Fibroblast of mammary gland (primary cell): ENCODE measurements at regions not wholly inside any gene's neighbourhood (a gene's known extent, or its start where the extent isn't known, plus 50 kb on each side); places are given as distances from the start of the nearest gene placed in this dataset.

ENCODE experiments used
- DNase-seq: peaks from one replicate; pipeline ENCODE4 v3.0.0-alpha.2; 2010; ENCODE audit warnings: low read depth
- H3K4me3 ChIP-seq: 2 replicates; pipeline ENCODE4 v1.5.1; 2011; ENCODE audit warnings: low read depth, mild to moderate bottlenecking, low read length, moderate library complexity; ENCODE audit not compliant: control insufficient read depth
- TF ChIP-seq, protein P1 (sequence below): conservative IDR thresholded peaks from 2 replicates; pipeline ENCODE4 v1.5.1; 2011; ENCODE audit warnings: low read depth, low read length, inconsistent platforms; ENCODE audit not compliant: control insufficient read depth, insufficient read depth

- no peak for DNase-seq
- TF ChIP-seq, protein P1, sequence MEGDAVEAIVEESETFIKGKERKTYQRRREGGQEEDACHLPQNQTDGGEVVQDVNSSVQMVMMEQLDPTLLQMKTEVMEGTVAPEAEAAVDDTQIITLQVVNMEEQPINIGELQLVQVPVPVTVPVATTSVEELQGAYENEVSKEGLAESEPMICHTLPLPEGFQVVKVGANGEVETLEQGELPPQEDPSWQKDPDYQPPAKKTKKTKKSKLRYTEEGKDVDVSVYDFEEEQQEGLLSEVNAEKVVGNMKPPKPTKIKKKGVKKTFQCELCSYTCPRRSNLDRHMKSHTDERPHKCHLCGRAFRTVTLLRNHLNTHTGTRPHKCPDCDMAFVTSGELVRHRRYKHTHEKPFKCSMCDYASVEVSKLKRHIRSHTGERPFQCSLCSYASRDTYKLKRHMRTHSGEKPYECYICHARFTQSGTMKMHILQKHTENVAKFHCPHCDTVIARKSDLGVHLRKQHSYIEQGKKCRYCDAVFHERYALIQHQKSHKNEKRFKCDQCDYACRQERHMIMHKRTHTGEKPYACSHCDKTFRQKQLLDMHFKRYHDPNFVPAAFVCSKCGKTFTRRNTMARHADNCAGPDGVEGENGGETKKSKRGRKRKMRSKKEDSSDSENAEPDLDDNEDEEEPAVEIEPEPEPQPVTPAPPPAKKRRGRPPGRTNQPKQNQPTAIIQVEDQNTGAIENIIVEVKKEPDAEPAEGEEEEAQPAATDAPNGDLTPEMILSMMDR = no peak
Observed at GRCh38 chr5:51273021-51273420, 110.2 kb upstream of the ISL1 start.

DNA sequence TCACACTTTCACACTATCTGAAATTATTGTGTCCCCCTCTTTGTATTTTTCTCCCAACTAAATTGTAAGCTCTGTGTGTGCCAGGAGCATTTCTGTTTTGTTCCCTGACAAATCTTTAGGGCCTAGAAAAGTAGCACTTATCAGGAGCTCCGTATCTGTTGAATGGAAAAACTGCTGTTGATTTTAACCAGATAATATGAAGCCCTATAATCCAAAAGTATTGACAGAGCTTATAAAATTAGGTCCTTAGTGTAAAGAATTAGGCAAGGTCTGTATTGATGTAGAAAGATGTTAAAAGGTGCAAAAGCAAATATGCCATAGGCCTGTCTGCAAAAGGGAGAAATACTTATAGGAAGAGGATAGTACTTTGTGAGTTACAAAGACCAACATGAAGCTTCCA is 109.4 kb upstream of the ISL1 start:
- TF ChIP-seq, protein P1 = no peak
- no peak for DNase-seq
- H3K4me3 ChIP-seq = no peak overlapping the region

More at GRCh38 chr5:51273021-51273420, 110.2 kb upstream of the ISL1 start:
- no peak overlapping the region for H3K4me3 ChIP-seq

DNA sequence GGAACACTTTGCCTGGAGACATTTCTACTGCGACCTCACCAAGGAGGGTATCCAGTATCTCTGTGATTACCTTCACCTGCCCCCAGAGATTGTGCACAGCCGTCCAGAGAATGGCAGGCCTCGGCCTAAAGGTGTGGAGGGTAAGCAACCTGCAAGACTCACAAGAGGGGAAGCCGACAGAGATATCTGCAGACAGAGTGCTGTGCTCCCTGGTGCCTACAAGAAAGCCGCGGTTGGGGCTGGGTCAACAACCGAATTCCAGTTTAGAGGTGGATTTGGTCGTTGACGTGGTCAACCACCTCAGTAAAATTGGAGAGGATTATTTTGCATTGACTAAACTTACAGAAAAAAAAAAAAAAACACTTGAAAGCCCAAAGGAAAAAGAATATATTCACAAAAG is 107.8 kb upstream of the ISL1 start:
- TF ChIP-seq, protein P1 = no peak
- no peak for DNase-seq
- H3K4me3 ChIP-seq = no peak overlapping the region

DNA sequence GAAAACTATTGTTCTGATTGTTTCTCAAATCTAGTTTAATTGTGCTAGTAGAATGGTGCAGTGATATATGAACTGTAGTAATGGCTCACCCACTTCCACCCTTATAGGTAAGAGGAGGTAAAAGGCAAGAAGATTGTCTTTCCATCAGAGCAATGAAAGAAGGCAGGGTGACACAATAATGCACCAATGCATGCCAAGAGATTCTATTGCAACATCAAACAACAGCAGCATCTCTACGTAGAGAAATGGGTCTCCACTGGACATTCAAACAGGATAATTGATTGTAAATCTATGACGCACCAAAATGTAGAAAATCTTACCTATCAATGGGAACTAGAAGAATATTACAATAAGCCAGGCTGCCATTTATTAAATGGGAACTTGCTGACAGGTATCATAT is 107.0 kb upstream of the ISL1 start:
- no peak for DNase-seq
- TF ChIP-seq, protein P1 = no peak
- H3K4me3 ChIP-seq = no peak overlapping the region

DNA sequence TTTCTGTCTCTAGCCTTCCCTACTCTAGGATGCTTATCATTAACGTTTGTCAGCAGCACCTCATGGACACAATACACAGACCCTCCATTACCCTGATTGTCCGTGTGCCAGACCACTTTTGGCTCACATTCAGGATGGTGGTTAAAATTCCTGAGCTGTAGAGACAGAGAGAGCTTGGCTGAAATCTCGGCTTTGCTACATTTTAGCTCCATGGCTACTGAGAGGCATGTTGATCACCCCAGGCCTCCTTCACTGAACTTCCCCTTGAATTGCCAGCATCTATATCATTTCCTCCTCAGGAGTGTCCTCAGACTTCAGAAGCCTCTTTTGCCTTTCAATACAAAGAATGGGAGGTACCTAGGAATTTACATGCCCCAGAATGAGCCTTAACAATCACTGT is 104.7 kb upstream of the ISL1 start:
- H3K4me3 ChIP-seq = no peak overlapping the region
- TF ChIP-seq, protein P1 = no peak
- DNase-seq = no peak

DNA sequence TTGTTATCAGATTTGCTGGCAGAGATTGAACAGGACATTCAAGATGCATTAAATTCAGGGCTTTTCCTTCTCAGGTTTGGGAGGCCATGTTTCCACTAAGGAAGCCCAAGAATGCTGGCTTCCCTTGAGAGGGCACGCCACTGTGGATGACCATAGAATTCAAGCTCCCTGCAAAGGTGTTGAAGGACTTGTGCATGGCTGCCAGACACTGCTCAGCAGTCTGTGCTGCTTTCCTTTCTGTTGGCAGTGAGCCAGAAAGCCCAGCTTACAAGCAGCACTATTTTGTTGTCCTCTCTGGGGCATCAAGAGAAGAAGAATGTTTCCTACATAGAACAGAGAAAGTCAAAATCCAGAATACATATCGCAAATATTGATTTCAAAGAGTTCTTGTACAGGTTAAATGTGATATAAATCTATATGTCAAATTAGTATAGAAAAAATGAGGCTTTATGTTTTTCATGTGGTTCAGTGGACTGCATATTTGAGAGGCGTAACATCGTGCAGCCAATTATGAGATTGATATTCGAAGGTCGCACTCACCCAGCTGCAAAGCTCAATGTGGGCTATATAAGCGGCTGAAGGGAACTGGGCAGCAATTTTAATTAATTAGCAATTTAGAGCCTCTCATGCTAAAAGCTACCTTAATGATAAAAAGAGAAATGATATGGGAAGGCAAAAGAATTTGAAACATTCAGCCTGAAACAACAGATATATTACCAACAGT is 103.1 kb upstream of the ISL1 start:
- DNase-seq = no peak
- TF ChIP-seq, protein P1 = no peak
- no peak overlapping the region for H3K4me3 ChIP-seq
